ENCODE measurements at regions not wholly inside any gene's neighbourhood (a gene's known extent, or its start where the extent isn't known, plus 50 kb on each side); places are given as distances from the start of the nearest gene placed in this dataset.
"Not testable (repeated sequence)": the region's sequence is repeated elsewhere in the genome, so short reads cannot be mapped to it uniquely, and the experiment has no call there.

DNA sequence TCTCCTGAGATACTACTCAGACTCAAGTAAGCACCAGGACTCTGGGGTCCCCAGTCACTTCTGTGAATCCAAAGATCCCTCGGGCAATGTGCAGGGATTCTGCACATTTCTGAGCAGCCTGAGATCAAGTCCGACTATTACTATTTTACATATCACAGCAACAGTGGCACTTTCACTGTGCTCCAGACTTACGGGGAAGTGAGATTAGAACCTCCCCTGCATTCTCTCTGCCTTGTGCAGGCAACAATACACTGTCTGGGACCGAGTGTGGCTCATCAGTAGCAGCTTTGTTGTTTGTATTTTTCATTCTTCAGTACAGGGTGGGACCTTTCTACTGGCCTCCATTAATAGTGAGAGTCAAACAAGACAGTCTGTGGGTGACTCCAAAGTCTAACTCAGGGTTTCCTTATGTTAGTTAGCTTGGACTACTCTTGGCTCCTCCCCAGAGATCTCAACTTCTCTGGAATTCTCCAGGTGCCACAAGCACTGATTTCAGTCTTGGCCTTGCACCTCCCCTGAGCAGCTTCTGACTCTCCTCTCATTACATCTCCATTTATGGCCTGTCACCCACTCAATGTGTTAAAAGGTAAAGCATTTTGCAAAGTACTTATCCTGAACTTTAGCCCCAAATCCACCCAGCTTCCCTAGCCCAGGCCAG is 76.2 kb upstream of the TOP3B start:
- TF ChIP-seq, protein P1, sequence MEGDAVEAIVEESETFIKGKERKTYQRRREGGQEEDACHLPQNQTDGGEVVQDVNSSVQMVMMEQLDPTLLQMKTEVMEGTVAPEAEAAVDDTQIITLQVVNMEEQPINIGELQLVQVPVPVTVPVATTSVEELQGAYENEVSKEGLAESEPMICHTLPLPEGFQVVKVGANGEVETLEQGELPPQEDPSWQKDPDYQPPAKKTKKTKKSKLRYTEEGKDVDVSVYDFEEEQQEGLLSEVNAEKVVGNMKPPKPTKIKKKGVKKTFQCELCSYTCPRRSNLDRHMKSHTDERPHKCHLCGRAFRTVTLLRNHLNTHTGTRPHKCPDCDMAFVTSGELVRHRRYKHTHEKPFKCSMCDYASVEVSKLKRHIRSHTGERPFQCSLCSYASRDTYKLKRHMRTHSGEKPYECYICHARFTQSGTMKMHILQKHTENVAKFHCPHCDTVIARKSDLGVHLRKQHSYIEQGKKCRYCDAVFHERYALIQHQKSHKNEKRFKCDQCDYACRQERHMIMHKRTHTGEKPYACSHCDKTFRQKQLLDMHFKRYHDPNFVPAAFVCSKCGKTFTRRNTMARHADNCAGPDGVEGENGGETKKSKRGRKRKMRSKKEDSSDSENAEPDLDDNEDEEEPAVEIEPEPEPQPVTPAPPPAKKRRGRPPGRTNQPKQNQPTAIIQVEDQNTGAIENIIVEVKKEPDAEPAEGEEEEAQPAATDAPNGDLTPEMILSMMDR (conservative IDR thresholded peaks at IDR 0.05; ENCODE audit: low read length), result no peak
- no peak overlapping the region for H3K4me3 ChIP-seq (ENCODE audit: low read length)
- DNase-seq (ENCODE audit: low read depth), result no peak

DNA sequence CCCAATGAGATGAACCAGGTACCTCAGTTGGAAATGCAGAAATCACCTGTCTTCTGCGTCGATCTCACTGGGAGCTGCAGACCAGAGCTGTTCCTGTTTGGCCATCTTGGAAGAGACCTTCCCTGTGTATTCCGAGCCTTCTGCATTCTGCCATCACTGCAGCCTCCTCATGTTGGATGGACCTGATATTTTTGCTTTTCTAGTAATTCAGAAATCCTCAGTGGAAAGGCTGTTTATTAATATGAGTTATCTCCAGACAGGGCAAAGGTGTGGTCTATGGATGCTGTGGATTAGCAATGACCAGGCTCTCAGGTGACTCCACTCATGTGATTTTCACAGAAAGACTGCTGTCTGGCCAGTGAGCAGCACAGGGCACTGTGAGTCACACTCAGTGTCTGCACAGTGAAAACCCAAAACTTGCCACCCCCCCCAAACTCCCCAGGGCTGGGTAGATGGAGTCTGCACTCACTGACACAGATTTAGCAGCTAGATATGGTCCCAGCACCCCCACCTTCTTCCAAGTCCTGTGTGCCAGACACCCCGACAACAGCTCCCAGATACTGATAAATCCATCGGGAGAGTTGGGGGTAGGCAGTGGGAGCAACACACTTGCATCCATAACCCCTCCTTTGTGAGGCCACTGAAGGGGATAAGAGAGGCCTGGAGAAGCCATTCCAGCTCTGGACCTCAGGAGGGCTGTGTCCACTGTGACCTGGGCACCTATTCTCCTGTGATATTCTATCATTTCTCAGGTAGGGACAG is 75.2 kb upstream of the TOP3B start:
- no peak overlapping the region for H3K4me3 ChIP-seq (ENCODE audit: low read length)
- TF ChIP-seq, protein P1 (conservative IDR thresholded peaks at IDR 0.05; ENCODE audit: low read length), result no peak
- no peak for DNase-seq (ENCODE audit: low read depth)

DNA sequence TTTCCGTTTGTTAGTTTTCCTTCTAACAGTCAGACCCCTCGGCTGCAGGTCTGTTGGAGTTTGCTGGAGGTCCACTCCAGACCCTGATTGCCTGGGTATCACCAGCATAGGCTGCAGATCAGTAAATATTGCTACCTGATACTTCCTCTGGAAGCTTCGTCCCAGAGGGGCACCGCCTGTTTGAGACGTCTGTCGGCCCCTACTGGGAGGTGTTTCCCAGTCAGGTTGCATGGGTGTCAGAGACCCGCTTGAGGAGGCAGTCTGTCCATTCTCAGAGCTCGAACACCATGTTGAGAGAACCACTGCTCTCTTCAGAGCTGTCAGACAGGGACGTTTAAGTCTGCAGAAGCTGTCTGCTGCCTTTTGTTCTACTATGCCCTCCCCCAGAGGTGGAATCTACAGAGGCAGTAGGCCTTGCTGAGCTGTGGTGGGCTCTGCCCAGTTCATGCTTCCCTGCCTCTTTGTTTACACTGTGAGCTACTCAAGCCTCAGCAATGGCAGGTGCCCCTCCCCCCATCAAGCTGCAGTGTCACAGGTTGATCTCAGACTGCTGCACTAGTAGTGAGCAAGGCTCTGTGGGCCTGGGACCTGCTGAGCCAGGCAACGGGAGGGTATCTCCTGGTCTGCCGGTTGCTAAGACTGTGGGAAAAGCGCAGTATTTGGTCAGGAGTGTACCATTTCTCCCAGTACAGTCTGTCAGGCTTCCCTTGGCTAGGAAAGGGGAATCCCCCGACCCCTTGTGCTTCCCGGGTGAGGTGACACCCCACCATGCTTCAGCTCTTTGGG is 74.4 kb upstream of the TOP3B start:
- DNase-seq (ENCODE audit: low read depth); H3K4me3 ChIP-seq (ENCODE audit: low read length): not testable (repeated sequence)

DNA sequence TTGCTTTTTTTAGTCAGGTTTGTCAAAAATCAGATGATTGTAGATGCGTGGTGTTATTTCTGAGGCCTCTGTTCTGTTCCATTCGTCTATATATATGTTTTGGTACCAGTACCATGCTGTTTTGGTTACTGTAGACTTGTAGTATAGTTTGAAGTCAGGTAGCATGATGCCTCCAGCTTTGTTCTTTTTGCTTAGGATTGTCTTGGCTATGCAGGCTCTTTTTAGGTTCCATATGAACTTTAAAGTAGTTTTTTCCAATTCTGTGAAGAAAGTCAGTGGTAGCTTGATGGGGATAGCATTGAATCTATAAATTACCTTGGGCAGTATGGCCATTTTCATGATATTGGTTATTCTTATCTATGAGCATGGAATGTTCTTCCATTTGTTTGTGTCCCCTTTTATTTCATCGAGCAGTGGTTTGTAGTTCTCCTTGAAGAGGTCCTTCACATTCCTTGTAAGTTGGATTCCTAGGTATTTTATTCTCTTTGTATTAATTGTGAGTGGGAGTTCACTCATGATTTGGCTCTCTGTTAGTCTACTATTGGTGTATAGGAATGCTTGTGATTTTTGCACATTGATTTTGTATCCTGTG is 70.1 kb upstream of the TOP3B start:
- H3K4me3 ChIP-seq (ENCODE audit: low read length); DNase-seq (ENCODE audit: low read depth): not testable (repeated sequence)

DNA sequence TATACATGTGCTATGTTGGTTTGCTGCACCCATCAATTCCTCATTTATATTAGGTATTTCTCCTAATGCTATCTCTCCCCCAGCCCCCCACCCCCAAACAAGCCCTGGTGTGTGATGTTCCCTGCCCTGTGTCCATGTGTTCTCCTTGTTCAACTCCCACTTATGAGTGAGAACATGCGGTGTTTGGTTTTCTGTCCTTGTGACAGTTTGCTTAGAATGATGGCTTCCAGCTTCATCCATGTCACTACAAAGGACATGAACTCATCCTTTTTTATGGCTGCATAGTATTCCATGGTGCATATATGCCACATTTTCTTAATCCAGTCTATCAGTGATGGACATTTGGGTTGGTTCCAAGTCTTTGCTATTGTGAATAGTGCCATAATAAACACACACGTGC is 68.4 kb upstream of the TOP3B start:
- H3K4me3 ChIP-seq (ENCODE audit: low read length); DNase-seq (ENCODE audit: low read depth): not testable (repeated sequence)

DNA sequence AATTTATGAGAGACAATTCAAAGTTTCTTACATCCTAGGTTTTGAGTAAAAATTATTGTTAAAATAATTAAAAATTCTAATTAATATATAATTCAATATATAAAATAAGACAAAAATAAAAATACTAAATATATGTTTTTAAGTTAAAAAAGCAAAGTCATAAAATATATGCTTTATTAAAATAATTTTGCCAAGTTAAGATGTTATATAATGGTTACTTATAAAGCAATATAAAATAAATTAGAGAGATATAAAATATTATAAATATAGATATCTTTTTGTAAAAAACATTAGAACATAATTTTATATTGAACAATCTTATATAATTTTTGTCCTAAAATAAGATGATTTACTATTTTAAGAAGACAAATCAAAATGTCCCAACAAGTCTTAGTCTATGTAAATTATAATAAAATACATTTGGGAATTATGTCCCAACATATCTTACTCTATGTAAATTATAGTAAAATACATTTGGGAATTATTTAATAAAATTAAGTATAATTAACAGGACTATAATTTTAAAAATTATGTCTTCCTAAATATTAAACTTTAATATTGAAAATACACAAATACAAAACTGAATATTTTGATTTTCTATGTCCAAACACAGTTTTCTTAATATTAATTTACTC is 67.7 kb upstream of the TOP3B start:
- DNase-seq (ENCODE audit: low read depth), result no peak
- TF ChIP-seq, protein P1 (conservative IDR thresholded peaks at IDR 0.05; ENCODE audit: low read length), result no peak
- H3K4me3 ChIP-seq (ENCODE audit: low read length), result no peak overlapping the region

DNA sequence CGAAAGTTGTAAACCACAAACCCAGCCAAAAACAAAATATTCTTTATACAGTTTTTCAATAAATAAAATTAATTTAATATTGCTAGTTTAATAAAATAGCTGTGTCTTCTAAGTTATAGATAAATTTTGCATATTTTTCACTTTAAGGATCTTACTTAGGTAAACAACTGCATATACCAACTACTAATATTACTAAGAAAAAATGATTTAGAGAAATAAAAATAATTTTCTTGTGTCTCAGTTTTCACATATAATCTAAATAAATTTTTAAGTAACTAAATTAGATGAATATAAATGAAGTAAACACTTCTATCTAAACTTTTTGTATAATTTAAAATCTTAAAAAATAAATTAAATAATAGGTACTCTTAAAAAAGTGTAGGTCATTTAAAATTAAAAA is 67.1 kb upstream of the TOP3B start:
- no peak for DNase-seq (ENCODE audit: low read depth)
- TF ChIP-seq, protein P1 (conservative IDR thresholded peaks at IDR 0.05; ENCODE audit: low read length), result no peak

DNA sequence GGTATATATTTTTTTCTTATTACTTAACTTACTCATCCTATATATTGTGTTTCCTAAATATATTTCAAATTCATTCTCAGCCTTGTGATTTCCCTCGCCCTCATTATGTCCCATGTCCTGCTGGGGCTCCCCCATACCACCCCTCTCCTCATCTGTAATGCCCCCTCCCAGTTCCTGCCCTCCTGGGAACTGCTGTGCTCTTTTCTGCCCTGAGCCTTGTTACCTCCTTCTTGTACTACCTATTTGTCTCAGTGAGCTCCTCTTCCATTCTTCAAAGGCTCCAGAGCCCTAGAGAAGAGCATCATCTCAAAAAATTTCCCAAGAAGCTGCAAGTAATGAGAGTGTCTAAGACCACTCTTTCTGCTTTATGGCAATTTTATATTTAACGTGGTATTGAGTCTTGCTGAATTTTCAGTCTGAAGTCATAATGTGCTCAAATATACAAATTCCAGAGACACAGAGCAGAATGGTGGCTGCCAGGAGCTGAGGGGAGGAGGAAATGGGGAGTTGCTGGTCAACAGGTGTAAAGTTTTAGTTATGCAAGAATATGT is 66.5 kb upstream of the TOP3B start:
- TF ChIP-seq, protein P1 (conservative IDR thresholded peaks at IDR 0.05; ENCODE audit: low read length), result no peak
- no peak overlapping the region for H3K4me3 ChIP-seq (ENCODE audit: low read length)
- no peak for DNase-seq (ENCODE audit: low read depth)

More for the DNA sequence above, 67.1 kb upstream of the TOP3B start:
- no peak overlapping the region for H3K4me3 ChIP-seq (ENCODE audit: low read length)
